Ascending aorta (tissue), 2 donors: ENCODE measurements at regions not wholly inside any gene's neighbourhood (a gene's known extent, or its start where the extent isn't known, plus 50 kb on each side); places are given as distances from the start of the nearest gene placed in this dataset.

Source experiments
- DNase-seq, 2 donors: peaks; one replicate each; pipeline ENCODE4 v3.0.0-alpha.2; 2019; ENCODE audit warnings: low spot score in 2 of 2
- H3K27ac ChIP-seq, 2 donors: fragments of 200-600 bp; sonication (generic); one replicate each; pipeline ENCODE4 v1.5.1; 2016 to 2017; ENCODE audit warnings: mild to moderate bottlenecking in 1 of 2
- H3K27me3 ChIP-seq: fragments of 200-600 bp; sonication (generic); one replicate; pipeline ENCODE4 v1.5.1; 2017
- H3K36me3 ChIP-seq, 2 donors: fragments of 200-600 bp; sonication (generic); one replicate each; pipeline ENCODE4 v1.5.1; 2016
- H3K4me1 ChIP-seq, 2 donors: fragments of 200-600 bp; sonication (generic); one replicate each; pipeline ENCODE4 v1.5.1; 2016 to 2017; ENCODE audit warnings: mild to moderate bottlenecking in 1 of 2
- H3K4me3 ChIP-seq, 2 donors: fragments of 200-600 bp; sonication (generic); one replicate each; pipeline ENCODE4 v1.5.1; 2016 to 2017; ENCODE audit warnings: mild to moderate bottlenecking in 1 of 2
- H3K9me3 ChIP-seq, 2 donors: fragments of 200-600 bp; sonication (generic); one replicate each; pipeline ENCODE4 v1.5.1; 2016
- intact Hi-C: fragments of 100-400 bp; cut with DNase I; formaldehyde crosslinking; loops from one replicate; pipeline ENCODE4 v1.15.1; 2023
- TF ChIP-seq, protein P1 (sequence below), 3 experiments: fragments of 200-600 bp in 2 of 3; fragments of 450-650 bp in 1 of 3; sonication (generic) in 2 of 3; IDR thresholded peaks; one replicate each; pipeline ENCODE4 v1.5.1; 2016 to 2019; ENCODE audit warnings: antibody characterized with exemption in 3 of 3, mild to moderate bottlenecking in 1 of 3, moderate library complexity in 1 of 3

GRCh38 chr16:6483469-6484033 lies 849.1 kb upstream of the RBFOX1 start:
- H3K27ac ChIP-seq = no peak overlapping the region
- H3K4me3 ChIP-seq = no peak overlapping the region
- H3K27me3 ChIP-seq = no peaks in the 10 kb centered on the region
- intact Hi-C loops = no loop called here
- H3K36me3 ChIP-seq = no peaks in the 10 kb centered on the region
- TF ChIP-seq, protein P1, sequence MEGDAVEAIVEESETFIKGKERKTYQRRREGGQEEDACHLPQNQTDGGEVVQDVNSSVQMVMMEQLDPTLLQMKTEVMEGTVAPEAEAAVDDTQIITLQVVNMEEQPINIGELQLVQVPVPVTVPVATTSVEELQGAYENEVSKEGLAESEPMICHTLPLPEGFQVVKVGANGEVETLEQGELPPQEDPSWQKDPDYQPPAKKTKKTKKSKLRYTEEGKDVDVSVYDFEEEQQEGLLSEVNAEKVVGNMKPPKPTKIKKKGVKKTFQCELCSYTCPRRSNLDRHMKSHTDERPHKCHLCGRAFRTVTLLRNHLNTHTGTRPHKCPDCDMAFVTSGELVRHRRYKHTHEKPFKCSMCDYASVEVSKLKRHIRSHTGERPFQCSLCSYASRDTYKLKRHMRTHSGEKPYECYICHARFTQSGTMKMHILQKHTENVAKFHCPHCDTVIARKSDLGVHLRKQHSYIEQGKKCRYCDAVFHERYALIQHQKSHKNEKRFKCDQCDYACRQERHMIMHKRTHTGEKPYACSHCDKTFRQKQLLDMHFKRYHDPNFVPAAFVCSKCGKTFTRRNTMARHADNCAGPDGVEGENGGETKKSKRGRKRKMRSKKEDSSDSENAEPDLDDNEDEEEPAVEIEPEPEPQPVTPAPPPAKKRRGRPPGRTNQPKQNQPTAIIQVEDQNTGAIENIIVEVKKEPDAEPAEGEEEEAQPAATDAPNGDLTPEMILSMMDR (IDR thresholded peaks at IDR 0.05) = no peak
- no peak for DNase-seq
- H3K4me1 ChIP-seq = no peaks in the 10 kb centered on the region
- no peaks in the 10 kb centered on the region for H3K9me3 ChIP-seq

- DNase-seq = no peak
- H3K27me3 ChIP-seq = no peaks in the 10 kb centered on the region
- TF ChIP-seq, protein P1 (IDR thresholded peaks at IDR 0.05) = no peak
- H3K4me3 ChIP-seq = no peak overlapping the region
- no peaks in the 10 kb centered on the region for H3K36me3 ChIP-seq
- no peaks in the 10 kb centered on the region for H3K4me1 ChIP-seq
- H3K9me3 ChIP-seq = no peaks in the 10 kb centered on the region
- no peak overlapping the region for H3K27ac ChIP-seq
- intact Hi-C loops = no loop called here
These were observed 849.8 kb upstream of the RBFOX1 start for GRCh38 chr16:6482696-6483468.

DNA sequence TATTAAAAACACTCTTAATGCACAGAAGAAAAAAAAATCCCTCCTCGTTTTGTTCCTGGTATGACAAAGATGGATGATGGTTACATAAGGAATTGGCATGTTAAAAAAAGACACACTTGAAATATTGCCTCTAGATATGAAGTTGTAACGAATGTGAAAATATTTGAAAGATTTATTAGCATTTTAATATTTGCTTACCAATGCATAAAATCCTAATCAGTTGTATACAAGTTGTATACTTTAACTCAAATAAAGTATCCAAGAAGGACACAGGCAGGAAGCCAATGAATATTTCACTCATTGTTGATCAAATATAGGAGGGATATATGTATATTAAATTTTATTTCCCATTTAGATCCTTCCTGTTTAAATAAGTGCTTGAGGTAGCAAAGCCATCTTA lies 850.8 kb upstream of the RBFOX1 start:
- TF ChIP-seq, protein P1 (IDR thresholded peaks at IDR 0.05) = no peak
- no peak for DNase-seq
- intact Hi-C loops = no loop called here
- H3K27me3 ChIP-seq = no peaks in the 10 kb centered on the region
- no peak overlapping the region for H3K27ac ChIP-seq
- H3K9me3 ChIP-seq = no peaks in the 10 kb centered on the region
- no peak overlapping the region for H3K4me3 ChIP-seq
- no peaks in the 10 kb centered on the region for H3K36me3 ChIP-seq
- no peaks in the 10 kb centered on the region for H3K4me1 ChIP-seq

DNA sequence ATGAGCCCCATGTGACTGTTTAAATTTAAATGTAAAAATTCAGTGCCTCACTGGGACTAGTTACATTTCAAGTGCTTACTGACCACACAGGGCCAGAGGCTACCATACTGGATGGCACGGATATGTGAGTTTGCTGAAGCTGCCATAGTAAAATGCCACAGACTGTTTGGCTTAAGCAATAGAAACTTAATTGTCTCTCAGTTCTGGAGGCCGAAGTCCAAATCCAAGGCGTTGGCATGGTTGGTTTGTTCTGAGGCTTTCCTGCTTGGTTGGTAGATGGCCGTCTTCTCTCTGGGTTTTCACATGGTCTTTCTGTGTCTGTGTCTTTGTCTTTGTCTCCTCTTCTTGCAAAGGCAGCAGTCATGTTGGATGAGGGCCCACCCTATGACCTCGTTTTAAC lies 878.9 kb upstream of the RBFOX1 start:
- Histone ChIP-seq H3K4me3 (no peak overlapping the region), H3K4me1 (no peaks in the 10 kb centered on the region), H3K36me3 (no peaks in the 10 kb centered on the region), H3K9me3 (no peaks in the 10 kb centered on the region), H3K27ac (no peak overlapping the region), H3K27me3 (no peaks in the 10 kb centered on the region)
- TF ChIP-seq, protein P1 (IDR thresholded peaks at IDR 0.05) = no peak
- DNase-seq = no peak
- intact Hi-C loops = no loop called here

DNA sequence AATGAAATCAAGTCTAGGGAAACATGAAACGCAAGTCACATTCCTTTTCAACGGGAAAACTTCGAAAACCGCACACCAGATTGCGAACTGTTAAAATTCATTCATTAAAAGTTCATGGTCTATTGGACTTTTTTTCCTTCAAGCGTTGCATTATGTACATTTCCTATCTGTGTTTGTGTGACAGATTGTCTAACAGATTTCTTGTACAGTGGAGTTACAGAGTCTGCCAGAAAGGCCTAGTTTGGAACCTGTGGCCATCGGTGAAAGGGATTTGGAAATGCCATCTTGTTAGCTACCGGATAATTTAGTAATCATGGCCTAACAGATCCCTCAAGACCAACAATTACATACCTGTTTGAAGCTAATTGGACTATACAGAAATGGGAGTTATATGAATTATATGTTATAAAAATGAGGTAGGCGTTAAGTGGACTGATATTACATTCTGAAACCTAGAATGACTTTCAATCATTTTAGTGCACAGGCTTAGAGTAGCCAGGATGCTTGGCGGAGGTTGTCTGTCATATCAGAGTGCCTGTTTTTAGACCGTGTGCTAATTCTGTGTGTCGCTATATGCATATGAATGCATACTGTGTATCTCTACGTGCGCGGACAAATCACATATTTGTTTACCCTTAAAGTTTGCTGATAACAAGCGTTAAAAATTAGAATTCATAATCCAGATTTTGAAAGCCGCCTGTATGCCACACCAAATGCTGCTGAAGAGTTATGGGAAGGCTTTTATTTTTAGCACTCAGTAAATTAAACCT lies 885.4 kb upstream of the RBFOX1 start:
- DNase-seq = no peak
- intact Hi-C loops = no loop called here
- H3K27me3 ChIP-seq = no peaks in the 10 kb centered on the region
- H3K36me3 ChIP-seq = no peaks in the 10 kb centered on the region
- no peaks in the 10 kb centered on the region for H3K9me3 ChIP-seq
- TF ChIP-seq, protein P1 (IDR thresholded peaks at IDR 0.05) = no peak
- H3K4me3 ChIP-seq = no peak overlapping the region
- H3K27ac ChIP-seq = no peak overlapping the region
- H3K4me1 ChIP-seq = no peaks in the 10 kb centered on the region
